ENCODE measurements at regions not wholly inside any gene's neighbourhood (a gene's known extent, or its start where the extent isn't known, plus 50 kb on each side); places are given as distances from the start of the nearest gene placed in this dataset.
"Not testable (repeated sequence)": the region's sequence is repeated elsewhere in the genome, so short reads cannot be mapped to it uniquely, and the experiment has no call there.

- TF ChIP-seq, protein P1, sequence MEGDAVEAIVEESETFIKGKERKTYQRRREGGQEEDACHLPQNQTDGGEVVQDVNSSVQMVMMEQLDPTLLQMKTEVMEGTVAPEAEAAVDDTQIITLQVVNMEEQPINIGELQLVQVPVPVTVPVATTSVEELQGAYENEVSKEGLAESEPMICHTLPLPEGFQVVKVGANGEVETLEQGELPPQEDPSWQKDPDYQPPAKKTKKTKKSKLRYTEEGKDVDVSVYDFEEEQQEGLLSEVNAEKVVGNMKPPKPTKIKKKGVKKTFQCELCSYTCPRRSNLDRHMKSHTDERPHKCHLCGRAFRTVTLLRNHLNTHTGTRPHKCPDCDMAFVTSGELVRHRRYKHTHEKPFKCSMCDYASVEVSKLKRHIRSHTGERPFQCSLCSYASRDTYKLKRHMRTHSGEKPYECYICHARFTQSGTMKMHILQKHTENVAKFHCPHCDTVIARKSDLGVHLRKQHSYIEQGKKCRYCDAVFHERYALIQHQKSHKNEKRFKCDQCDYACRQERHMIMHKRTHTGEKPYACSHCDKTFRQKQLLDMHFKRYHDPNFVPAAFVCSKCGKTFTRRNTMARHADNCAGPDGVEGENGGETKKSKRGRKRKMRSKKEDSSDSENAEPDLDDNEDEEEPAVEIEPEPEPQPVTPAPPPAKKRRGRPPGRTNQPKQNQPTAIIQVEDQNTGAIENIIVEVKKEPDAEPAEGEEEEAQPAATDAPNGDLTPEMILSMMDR (IDR thresholded peaks at IDR 0.05; ENCODE audit: insufficient read depth, low read depth, low read length) = no peak
- no peak overlapping the region for H3K4me3 ChIP-seq (ENCODE audit: low read depth, low read length)
- no peak for DNase-seq (ENCODE audit: low read depth)
Observed at GRCh38 chr2:194382221-194382620, 1274.8 kb upstream of the SLC39A10 start.

GRCh38 chr2:194380011-194380410 lies 1277.0 kb upstream of the SLC39A10 start:
- no peak overlapping the region for H3K4me3 ChIP-seq (ENCODE audit: low read depth, low read length)
- no peak for DNase-seq (ENCODE audit: low read depth)
- TF ChIP-seq, protein P1 (IDR thresholded peaks at IDR 0.05; ENCODE audit: insufficient read depth, low read depth, low read length) = no peak

DNA sequence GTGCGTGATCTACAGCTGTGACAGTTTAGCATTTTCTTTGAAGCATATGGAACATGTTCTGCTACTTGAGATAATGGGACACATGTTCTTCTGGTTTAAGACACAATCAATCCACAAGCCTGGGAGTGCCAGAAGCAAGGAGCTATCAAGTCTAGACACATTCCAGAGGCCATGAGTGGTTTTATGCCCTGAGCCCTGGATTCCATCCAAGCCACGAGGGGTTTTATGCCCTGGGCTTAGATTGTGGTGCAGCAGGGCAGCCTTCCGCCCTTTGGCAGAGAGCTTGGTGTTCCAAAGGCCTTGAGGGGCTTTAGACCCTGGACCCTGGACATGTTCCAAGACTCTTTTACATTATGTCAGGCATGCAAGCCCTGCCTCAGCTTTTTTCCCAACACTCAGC lies 1289.6 kb upstream of the SLC39A10 start:
- DNase-seq (ENCODE audit: low read depth); H3K4me3 ChIP-seq (ENCODE audit: low read depth, low read length): not testable (repeated sequence)

DNA sequence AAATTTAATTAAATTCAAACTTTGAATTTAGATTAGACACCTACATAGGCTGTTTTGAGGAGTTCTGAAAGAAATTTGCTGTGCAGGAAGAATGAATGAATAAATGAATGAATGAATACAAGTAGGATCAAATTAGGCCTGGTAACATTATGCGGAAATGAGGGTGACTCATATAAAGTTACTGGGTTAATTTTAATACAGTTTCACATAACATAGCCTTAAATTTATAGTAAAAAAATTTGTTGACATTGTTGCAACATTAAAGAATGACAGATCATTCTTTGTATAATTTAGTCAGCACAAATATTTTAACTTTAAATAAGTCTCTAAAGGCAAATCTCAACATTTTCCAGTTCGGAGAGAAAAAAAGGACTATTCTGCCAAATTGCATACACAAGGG lies 1293.1 kb upstream of the SLC39A10 start:
- no peak for DNase-seq (ENCODE audit: low read depth)
- H3K4me3 ChIP-seq (ENCODE audit: low read depth, low read length) = no peak overlapping the region
- TF ChIP-seq, protein P1 (IDR thresholded peaks at IDR 0.05; ENCODE audit: insufficient read depth, low read depth, low read length) = no peak

- DNase-seq (ENCODE audit: low read depth) = no peak
- TF ChIP-seq, protein P1 (IDR thresholded peaks at IDR 0.05; ENCODE audit: insufficient read depth, low read depth, low read length) = no peak
- H3K4me3 ChIP-seq (ENCODE audit: low read depth, low read length) = no peak overlapping the region
Observed at GRCh38 chr2:194363295-194363694, 1293.7 kb upstream of the SLC39A10 start.

- TF ChIP-seq, protein P1 (IDR thresholded peaks at IDR 0.05; ENCODE audit: insufficient read depth, low read depth, low read length) = no peak
- no peak for DNase-seq (ENCODE audit: low read depth)
- no peak overlapping the region for H3K4me3 ChIP-seq (ENCODE audit: low read depth, low read length)
Observed at GRCh38 chr2:194352505-194352904, 1304.5 kb upstream of the SLC39A10 start.

GRCh38 chr2:194346193-194346592 lies 1310.8 kb upstream of the SLC39A10 start:
- H3K4me3 ChIP-seq (ENCODE audit: low read depth, low read length) = no peak overlapping the region
- TF ChIP-seq, protein P1 (IDR thresholded peaks at IDR 0.05; ENCODE audit: insufficient read depth, low read depth, low read length) = no peak
- no peak for DNase-seq (ENCODE audit: low read depth)

Measured in fibroblast of villous mesenchyme (primary cell).